ENCODE measurements at regions not wholly inside any gene's neighbourhood (a gene's known extent, or its start where the extent isn't known, plus 50 kb on each side); places are given as distances from the start of the nearest gene placed in this dataset.

- no peak for DNase-seq
Measured at GRCh38 chr22:47807506-47807905, 1045.1 kb downstream of the TBC1D22A start.

DNA sequence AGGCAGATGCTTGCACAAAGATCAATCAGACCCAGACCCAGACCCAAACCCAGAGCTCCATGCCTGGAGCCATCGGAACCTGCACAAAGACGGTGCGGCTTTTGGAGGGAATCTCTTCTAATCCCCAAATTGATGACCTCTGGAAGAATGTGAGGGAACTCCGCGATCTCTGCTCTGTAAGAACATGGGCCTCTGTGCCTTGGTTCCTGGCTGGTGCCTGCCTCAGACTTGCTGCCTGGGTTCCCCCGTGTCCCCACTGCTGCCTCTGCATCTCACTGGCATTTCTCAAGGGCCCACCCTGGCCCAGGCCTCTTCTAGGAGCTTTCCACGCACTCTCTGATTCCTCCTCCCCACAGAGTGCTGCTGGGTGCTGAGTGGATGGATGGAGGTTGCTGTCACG is 1044.4 kb downstream of the TBC1D22A start:
- no peak for DNase-seq

- no peak for DNase-seq
Measured at GRCh38 chr22:47805394-47805935, 1043.0 kb downstream of the TBC1D22A start.

DNA sequence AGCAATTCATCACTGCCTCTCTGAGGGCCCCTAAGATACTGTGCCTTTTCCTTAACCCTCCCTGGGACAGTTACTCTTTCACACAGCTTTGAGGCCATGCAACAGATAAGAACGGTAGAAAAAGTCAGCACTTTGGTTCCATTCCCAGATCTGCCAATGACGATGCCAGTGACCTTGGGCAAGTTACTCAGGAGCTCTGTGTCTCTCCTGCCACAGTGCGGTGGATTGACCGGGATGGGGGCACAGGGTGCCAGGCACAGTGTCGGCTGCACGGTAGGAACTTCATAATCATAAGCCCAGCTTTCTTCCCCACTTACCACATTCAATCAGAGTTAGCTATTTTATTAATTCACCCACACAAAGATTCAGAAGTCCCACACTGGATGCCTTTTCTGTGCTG is 1041.8 kb downstream of the TBC1D22A start:
- DNase-seq, result no peak

DNA sequence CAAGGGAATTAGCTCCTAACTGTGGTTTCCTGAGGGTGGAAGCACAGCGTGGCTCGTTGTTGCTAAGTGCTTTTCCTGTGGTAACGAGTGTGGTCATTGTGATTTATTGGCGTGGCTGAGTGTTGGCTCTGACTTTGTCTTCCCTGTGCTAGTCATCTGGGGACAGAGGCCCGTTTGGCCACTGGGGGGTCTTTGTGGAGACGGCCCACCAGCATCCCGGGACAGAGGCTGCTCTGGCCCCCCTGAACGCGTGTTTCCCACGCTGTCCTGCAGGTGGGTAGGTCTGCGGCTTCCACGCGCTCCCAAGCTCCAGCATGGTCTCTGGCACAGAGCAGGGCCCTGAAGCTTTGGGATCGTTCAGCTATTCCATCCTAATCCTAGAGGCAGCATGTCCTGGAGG is 1040.0 kb downstream of the TBC1D22A start:
- no peak for DNase-seq

- no peak for DNase-seq
Measured at GRCh38 chr22:47801541-47802245, 1039.2 kb downstream of the TBC1D22A start.

GRCh38 chr22:47798229-47798628 is 1035.8 kb downstream of the TBC1D22A start:
- DNase-seq, result no peak

DNA sequence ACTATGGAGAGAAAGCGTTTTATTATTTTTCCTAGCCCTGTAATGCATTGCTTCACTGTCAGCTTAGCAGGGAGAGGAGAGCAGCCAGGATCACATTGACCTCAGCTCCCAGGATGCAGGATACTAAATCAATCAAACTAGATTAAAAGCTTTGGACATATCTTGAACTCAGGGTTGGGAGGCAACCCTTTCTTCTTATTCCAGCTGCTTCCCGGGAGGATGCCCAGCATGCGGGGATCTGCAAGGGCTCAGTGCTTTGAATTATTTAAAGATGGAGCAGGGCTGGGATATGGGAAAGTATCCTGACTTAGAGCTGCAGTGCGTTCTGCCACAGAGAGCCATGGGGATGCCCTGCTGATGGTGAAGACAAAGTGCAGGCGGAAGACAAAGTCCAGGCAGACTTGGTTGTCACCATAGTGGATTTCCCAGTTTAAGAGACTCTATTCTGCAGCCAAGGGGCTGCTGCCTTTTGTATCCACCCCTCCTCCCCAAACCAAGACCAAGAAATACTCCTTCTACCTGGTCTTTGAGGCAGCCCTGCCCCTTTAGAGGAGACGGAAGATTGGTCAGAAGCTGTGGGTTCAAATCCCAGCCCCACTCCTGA is 1035.0 kb downstream of the TBC1D22A start:
- no peak for DNase-seq

DNA sequence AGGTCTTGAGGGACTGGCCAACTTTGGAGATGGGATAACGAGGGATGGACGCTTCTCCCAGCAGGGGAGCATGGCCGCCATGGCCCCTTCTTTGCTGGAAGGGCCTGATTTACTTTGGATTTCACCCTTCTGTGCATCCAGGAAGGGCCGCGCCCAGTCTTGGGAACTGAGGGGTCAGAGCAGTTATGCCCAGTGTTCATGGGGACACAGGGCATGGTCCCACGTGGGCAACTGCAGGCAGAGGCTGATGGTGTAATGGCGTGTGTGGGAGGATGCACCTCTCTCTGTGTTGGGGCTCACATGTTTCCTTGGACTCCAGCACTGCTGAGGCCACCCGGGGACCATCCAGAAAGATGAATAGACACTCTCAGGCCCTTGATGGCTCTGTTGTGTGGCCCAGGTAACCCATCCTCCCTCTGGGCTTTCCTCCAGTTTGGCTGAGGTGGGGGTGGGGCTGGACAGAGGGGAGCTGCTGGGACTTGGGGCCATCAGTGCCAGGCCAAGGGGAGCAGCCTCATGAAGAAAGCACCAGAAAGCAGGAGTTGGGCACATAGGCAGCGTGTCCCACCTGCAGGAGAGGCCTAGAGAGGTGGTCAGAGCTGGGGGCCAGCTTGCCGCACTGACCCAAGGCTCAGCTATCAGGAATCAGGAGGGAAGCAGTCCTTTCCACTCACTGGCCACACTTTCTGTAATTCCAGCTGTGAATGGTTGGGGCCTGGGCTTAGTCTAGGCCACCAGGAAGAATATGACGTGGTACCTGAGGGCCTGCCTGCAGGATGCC is 1033.9 kb downstream of the TBC1D22A start:
- no peak for DNase-seq

DNA sequence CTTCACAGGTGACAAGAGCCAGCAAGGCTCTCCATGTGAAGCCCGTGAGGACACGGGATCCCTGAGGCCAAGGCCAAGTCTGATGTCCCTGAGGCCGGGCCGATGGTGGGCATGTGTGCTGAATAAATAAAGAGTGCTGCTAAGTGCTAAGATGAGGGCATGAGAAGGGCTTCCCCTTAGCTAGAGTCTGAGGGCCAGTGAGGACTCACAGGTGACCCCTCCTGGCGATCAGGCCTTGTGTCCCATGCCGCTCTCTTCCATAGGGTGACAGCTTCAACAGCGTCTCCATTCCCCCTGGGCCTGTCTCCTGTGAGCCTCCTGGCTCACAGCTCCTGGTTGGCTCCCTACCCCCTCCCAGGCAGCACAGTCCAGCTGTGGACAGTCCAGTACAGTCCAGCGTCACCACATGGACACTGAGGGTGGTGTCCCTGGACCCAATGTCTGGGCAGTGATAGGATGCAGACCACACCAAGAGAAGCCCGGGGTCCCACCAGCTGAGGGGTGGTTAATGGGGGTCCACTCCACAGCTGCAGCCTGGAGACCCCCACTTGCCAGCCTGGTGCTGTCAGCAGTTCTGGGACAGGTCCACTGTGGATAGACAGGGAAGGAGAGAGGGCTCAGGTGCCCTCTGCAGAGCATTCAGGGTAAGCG is 1033.2 kb downstream of the TBC1D22A start:
- no peak for DNase-seq

- no peak for DNase-seq
Measured at GRCh38 chr22:47794851-47795250, 1032.4 kb downstream of the TBC1D22A start.

DNA sequence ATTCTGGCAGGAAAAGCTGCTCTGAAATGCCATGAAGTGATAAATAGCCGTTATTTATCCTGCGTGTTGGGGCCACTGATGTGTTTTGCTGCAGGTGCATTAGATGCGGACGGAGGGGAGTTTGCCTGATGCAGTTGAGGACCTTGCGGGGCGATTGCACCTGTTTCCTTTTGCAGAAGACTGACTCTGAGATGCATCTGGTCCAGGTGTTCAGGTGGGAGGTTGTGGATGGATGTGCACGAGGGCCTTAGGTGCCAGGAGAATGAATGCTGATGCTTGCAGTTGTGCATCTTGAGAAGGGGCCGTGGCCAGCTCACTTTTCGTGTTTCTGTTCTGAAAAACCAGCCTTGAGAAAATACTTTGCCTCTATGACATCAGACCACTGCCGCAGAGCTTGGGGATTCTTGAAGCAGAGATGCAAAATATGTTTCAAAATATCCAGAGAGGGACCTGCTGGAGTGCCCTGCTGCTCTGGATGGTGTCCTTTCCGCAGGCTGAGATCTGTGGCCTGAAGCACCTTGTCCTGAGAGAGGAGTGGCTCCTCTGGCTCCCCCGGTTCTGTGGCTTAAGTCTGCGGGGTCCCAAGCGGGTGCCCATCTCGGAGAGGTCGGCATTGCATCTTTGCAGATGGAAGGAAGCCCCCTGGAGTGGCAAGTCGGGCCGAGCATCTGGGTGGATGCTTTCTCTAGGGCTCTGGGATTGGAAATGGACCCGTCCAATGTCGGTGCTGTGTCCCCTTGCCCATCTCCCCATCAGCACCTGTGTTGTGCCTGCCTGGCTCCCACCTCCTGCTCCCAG is 1031.1 kb downstream of the TBC1D22A start:
- no peak for DNase-seq

DNA sequence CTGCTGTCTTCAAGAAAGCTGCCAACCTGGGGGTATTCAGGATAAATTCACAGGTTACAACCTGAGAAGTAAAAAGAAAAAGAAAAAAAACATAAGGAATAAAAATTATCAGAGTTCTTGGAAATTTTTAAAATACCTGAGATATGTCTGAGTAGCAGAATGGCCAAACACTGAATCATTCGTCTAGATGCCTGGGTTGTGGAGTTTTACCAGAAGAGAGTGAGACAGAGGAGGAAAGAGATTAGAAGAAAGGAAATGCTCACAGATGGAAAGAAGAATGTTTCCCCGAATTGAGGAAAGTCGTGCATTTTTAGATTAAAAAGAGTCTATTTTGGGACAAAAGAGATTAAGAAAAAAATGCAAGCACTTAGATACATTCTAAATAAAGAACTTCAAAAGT is 1026.7 kb downstream of the TBC1D22A start:
- no peak for DNase-seq

- DNase-seq, result no peak
Measured at GRCh38 chr22:47788461-47788860, 1026.0 kb downstream of the TBC1D22A start.

DNA sequence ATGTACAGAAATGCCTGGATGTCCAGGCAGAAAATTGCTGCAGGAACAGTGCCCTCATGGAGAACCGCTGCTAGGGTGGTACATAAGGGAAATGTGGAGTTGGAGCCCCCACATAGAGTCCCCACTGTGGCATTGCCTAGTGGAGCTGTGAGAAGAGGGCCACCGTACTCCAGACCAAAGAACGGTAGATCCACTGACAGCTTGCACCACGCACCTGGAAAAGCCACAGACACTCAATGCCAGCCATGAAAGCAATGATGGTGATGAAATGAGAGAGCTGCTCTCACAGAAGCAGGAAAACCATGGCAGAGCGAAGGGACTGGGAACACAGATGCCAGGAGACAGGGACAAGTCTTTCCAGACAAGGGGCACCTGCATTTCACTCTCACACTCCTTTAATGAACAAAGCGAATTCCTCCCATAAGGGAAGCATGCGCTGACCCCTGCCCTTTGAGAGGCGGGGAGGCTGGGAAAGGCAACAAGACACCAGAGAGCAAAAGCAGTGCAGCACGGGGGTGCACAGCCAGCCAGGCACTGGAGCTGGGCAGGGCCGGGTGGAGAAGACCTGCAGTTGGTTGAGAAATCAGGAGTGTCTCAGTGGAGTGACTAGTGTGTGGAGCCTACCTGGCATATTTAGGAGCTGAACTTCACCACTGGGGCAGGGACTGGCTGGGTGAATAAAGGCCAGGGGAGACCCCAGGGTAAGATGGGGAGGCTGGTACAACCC is 1025.2 kb downstream of the TBC1D22A start:
- DNase-seq, result no peak

- DNase-seq, result no peak
Measured at GRCh38 chr22:47786650-47787290, 1024.3 kb downstream of the TBC1D22A start.

DNA sequence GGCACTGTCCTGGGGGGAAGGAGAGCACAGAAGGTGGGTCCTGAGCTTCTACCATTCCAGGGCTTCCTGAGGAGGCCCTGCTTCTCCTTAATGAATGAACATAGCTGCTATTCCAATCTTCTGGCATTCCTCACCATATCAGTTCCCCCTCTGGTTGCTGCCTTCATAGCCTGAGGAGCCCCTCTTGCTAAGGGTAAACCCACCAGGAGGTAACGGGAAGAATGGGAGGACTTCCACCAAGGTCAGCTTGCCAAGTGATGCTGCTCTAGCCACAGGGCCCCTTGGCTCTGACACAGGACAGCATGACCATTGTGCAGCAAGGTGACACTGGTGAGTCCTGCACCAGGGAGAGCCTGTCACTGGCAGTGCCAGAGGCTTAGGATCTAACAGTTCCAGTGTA is 1022.5 kb downstream of the TBC1D22A start:
- no peak for DNase-seq

DNA sequence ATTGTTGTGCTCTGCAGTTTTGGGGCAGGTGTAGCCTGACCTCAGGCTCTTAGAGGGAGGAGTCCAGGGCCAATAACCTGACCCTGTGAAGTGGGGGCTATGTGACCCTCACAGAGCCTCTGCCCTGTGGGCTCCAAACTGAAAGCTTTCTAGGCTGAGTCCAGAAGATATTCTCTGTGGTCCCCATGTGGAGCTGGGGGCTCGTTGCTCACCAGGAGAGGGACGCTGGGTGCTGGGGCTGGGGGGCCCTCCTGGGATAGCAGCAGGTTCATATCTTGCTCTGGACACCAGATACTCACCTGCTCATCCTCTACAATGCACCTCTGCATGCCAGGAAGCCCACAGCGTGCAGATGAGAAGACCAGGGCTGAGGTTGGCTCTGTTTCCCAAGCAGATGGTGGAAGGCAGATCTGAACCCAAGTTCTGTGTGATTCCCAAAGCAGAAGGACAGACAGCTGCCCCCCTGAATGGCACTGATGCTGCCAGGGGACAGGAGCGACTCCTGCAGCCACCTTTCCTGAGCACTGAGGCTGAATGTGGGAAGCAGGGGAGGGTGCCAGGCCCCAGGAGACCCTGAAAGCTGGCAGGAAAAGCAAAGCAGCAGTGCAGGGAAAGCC is 1022.0 kb downstream of the TBC1D22A start:
- no peak for DNase-seq

Data from amygdala (tissue), 56 donors.